ENCODE measurements at regions not wholly inside any gene's neighbourhood (a gene's known extent, or its start where the extent isn't known, plus 50 kb on each side); places are given as distances from the start of the nearest gene placed in this dataset.

- no peak for TF ChIP-seq SIX5 (IDR thresholded peaks at IDR 0.05; ENCODE audit: borderline replicate concordance in 1 of 2, insufficient read depth in 1 of 2, low read depth in 1 of 2, low read length in 2 of 2)
- no peak for TF ChIP-seq NELFE (IDR thresholded peaks at IDR 0.05; ENCODE audit: insufficient read depth, insufficient read length)
- TF ChIP-seq DNMT1 (IDR thresholded peaks at IDR 0.05): no peak
- TF ChIP-seq PTBP1 (IDR thresholded peaks at IDR 0.05; ENCODE audit: low read depth, low read length): no peak
- no peak for TF ChIP-seq ZBTB7A (IDR thresholded peaks at IDR 0.05; ENCODE audit: borderline replicate concordance, control insufficient read depth, low read depth, low read length)
- TF ChIP-seq GTF2B (IDR thresholded peaks at IDR 0.05; ENCODE audit: extremely low read depth, insufficient read length): no peak
- TF ChIP-seq GATAD2B (IDR thresholded peaks at IDR 0.05; ENCODE audit: borderline replicate concordance): no peak
- no peak for TF ChIP-seq ZNF212 (CRISPR knock-in tag; IDR thresholded peaks at IDR 0.05)
- TF ChIP-seq RBM39 (optimal IDR thresholded peaks at IDR 0.05; ENCODE audit: low read depth, low read length): no peak
- no peak for TF ChIP-seq ARID1B (IDR thresholded peaks at IDR 0.05)
- TF ChIP-seq CREB3L1 (IDR thresholded peaks at IDR 0.05; ENCODE audit: borderline replicate concordance, low read depth): no peak
- no peak for TF ChIP-seq ZHX1 (conservative IDR thresholded peaks at IDR 0.05; ENCODE audit: low read length)
Observed at GRCh38 chr1:194968916-194969315, 1639.3 kb downstream of the KCNT2 start (continued).

Measured in K562 (cell line).